OCI-LY7 (cell line): ENCODE measurements at regions not wholly inside any gene's neighbourhood (a gene's known extent, or its start where the extent isn't known, plus 50 kb on each side); places are given as distances from the start of the nearest gene placed in this dataset.
"Not testable (repeated sequence)": the region's sequence is repeated elsewhere in the genome, so short reads cannot be mapped to it uniquely, and the experiment has no call there.

Source experiments
- BruUV-seq: library from RNA; stranded (reverse); fragments of 400-500 nt; replicated peaks from 2 replicates; lab custom pipeline; 2021; lab: Mats Ljungman, UMichigan
- CTCF ChIA-PET: fragments of 300-600 bp; sonication (Branson Sonifier 250); formaldehyde crosslinking; loops from one replicate; lab custom pipeline; 2022; ENCODE audit warnings: antibody characterized with exemption; ENCODE audit not compliant: unreplicated experiment; lab: Charles Lee
- POLR2A ChIA-PET: fragments of 300-600 bp; sonication (Branson Sonifier 250); formaldehyde crosslinking; loops from one replicate; lab custom pipeline; 2022; ENCODE audit warnings: antibody characterized with exemption; lab: Charles Lee
- DNase-seq: peaks from one replicate; pipeline ENCODE4 v3.0.0-alpha.2; 2015; ENCODE audit warnings: low spot score
- H2AFZ ChIP-seq: fragments of 200-600 bp; sonication (generic), shearing (Covaris generic); 2 replicates; pipeline ENCODE4 v1.6.1; 2014; ENCODE audit warnings: mild to moderate bottlenecking, antibody characterized with exemption, low read length, moderate library complexity
- H3K27ac ChIP-seq: fragments of 200-600 bp; sonication (generic); 2 replicates; pipeline ENCODE4 v1.5.1; 2014; ENCODE audit warnings: mixed run types, low read depth, mild to moderate bottlenecking, moderate library complexity, low read length, inconsistent platforms; ENCODE audit not compliant: poor library complexity, severe bottlenecking
- H3K36me3 ChIP-seq: fragments of 200-600 bp; sonication (generic); 2 replicates; pipeline ENCODE4 v1.6.1; 2014; ENCODE audit warnings: mild to moderate bottlenecking, antibody characterized with exemption, low read length, moderate library complexity, mixed read lengths; ENCODE audit not compliant: insufficient read depth
- H3K4me1 ChIP-seq: fragments of 200-600 bp; sonication (generic); 2 replicates; pipeline ENCODE4 v1.5.1; 2014; ENCODE audit warnings: mild to moderate bottlenecking, low read length; ENCODE audit not compliant: insufficient read depth, poor library complexity, severe bottlenecking
- H3K4me2 ChIP-seq: fragments of 200-600 bp; sonication (generic); 2 replicates; pipeline ENCODE4 v1.6.1; 2014; ENCODE audit warnings: mild to moderate bottlenecking, low read length
- H3K4me3 ChIP-seq: fragments of 200-600 bp; sonication (generic); 2 replicates; pipeline ENCODE4 v1.5.1; 2014; ENCODE audit warnings: mild to moderate bottlenecking, low read depth, low read length; ENCODE audit not compliant: poor library complexity, severe bottlenecking
- H3K79me2 ChIP-seq: fragments of 200-600 bp; sonication (generic); 2 replicates; pipeline ENCODE4 v1.6.1; 2016; ENCODE audit warnings: low read depth, mild to moderate bottlenecking, low read length, moderate library complexity, mixed read lengths; ENCODE audit not compliant: insufficient read depth
- H3K9me2 ChIP-seq: fragments of 200-600 bp; sonication (generic); 2 replicates; pipeline ENCODE4 v1.6.1; 2016; ENCODE audit warnings: mild to moderate bottlenecking, low read length, mixed read lengths; ENCODE audit not compliant: insufficient read depth
- H3K9me3 ChIP-seq: fragments of 200-600 bp; sonication (generic); 2 replicates; pipeline ENCODE4 v1.6.1; 2014; ENCODE audit warnings: mild to moderate bottlenecking, mixed run types, low read length, mixed read lengths
- H4K20me1 ChIP-seq: fragments of 200-600 bp; sonication (generic); 2 replicates; pipeline ENCODE4 v1.6.1; 2014; ENCODE audit warnings: mild to moderate bottlenecking, antibody characterized with exemption, low read length, moderate library complexity, mixed read lengths; ENCODE audit not compliant: insufficient read depth
- EZH2phosphoT487 ChIP-seq: fragments of 200-600 bp; sonication (generic); IDR thresholded peaks from 2 replicates; pipeline ENCODE4 v1.6.1; 2018; ENCODE audit warnings: low read depth, borderline replicate concordance, mild to moderate bottlenecking, mixed run types, antibody characterized with exemption, low read length, moderate library complexity, mixed read lengths
- intact Hi-C: fragments of 100-400 bp; cut with micrococcal nuclease; formaldehyde crosslinking; loops from one replicate; pipeline ENCODE4 v1.10.0; 2022; ENCODE audit not compliant: unreplicated experiment
- TF ChIP-seq, protein P1 (sequence below): fragments of 200-600 bp; sonication (generic); conservative IDR thresholded peaks from 2 replicates; pipeline ENCODE4 v1.5.1; 2014; ENCODE audit warnings: mild to moderate bottlenecking, antibody characterized with exemption, low read length, moderate library complexity, mixed read lengths

GRCh38 chr14:105688023-105688351 lies 161.6 kb downstream of the TMEM121 start:
- POLR2A ChIA-PET, H3K9me3 ChIP-seq, H4K20me1 ChIP-seq, CTCF ChIA-PET, H3K36me3 ChIP-seq, H2AFZ ChIP-seq, H3K9me2 ChIP-seq, BruUV-seq: not testable (repeated sequence)
- DNase-seq = peak; percentile 80
- peak overlapping the region; percentile 58 for H3K4me2 ChIP-seq
- peaks cover 81% of the 10 kb centered on the region for H3K4me1 ChIP-seq
- H3K27ac ChIP-seq = peak overlapping the region; percentile 91
- H3K79me2 ChIP-seq = peaks cover 24% of the 10 kb centered on the region; the same call in 1 of the 2 replicates
- intact Hi-C loops = loop anchor here (2.0 kb wide), 1 partner anchor 119 kb away; no protein-coding TSS in a partner anchor
- H3K4me3 ChIP-seq = peak overlapping the region; percentile 3

DNA sequence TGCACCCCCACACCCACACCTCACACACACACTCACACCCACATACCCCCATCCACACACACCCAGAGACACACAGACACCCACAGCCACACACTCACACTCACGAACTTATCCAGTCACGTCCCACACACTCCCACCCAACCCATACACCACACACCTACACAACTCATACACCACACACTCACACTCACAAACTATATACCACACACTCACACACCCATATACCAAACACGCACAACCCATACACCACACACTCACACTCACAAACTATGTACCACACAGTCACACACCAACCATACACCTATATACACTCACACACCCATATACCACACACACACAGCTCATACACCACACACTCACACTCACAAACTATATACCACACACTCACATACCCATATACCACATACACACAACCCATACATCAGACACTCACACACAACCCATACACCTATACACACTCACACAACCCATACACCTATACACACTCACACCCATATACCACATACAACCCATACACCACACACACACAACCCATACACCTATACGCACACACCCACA lies 162.4 kb downstream of the TMEM121 start:
- Histone ChIP-seq H3K4me1 (peaks cover 80% of the 10 kb centered on the region), H3K4me2 (peak overlapping the region; percentile 30), H3K79me2 (peaks cover 26% of the 10 kb centered on the region; the same call in 1 of the 2 replicates), H3K27ac (peak overlapping the region; percentile 90)
- CTCF ChIA-PET, H4K20me1 ChIP-seq, H3K4me3 ChIP-seq, H3K9me2 ChIP-seq, H2AFZ ChIP-seq, POLR2A ChIA-PET, H3K36me3 ChIP-seq, H3K9me3 ChIP-seq: not testable (repeated sequence)
- DNase-seq = peak; percentile 14
- BruUV-seq = TSS peak; percentile 92
- intact Hi-C loops = loop anchor here (2.0 kb wide), 1 partner anchor 120 kb away; no protein-coding TSS in a partner anchor

DNA sequence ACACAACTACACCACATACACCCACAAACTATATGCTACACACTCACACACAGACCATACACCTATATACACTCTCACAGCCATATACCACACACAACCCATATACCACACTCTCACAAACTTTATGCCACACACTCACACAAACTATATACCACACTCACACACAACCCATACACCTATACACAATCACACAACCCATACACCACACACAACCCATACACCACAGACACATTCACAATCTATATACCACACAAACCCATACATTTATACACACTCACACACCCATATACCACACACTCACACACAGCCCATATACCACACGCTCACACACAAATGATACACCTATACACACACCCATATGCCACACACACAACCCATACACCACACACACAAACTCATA lies 163.3 kb downstream of the TMEM121 start:
- no peak for DNase-seq
- Histone ChIP-seq H2AFZ (no peak overlapping the region), H3K9me3 (no peaks in the 10 kb centered on the region; the same call in 1 of the 2 replicates), H3K4me1 (peaks cover 80% of the 10 kb centered on the region), H3K4me2 (no peak overlapping the region), H3K4me3 (no peak overlapping the region), H4K20me1 (no peaks in the 10 kb centered on the region), H3K9me2 (no peaks in the 10 kb centered on the region), H3K79me2 (peaks cover 34% of the 10 kb centered on the region; the same call in 1 of the 2 replicates), H3K27ac (peak overlapping the region; percentile 90), H3K36me3 (no peaks in the 10 kb centered on the region)
- no TSS peak for BruUV-seq
- CTCF ChIA-PET = no interaction called here
- TF ChIP-seq EZH2phosphoT487 = no peak
- TF ChIP-seq, protein P1, sequence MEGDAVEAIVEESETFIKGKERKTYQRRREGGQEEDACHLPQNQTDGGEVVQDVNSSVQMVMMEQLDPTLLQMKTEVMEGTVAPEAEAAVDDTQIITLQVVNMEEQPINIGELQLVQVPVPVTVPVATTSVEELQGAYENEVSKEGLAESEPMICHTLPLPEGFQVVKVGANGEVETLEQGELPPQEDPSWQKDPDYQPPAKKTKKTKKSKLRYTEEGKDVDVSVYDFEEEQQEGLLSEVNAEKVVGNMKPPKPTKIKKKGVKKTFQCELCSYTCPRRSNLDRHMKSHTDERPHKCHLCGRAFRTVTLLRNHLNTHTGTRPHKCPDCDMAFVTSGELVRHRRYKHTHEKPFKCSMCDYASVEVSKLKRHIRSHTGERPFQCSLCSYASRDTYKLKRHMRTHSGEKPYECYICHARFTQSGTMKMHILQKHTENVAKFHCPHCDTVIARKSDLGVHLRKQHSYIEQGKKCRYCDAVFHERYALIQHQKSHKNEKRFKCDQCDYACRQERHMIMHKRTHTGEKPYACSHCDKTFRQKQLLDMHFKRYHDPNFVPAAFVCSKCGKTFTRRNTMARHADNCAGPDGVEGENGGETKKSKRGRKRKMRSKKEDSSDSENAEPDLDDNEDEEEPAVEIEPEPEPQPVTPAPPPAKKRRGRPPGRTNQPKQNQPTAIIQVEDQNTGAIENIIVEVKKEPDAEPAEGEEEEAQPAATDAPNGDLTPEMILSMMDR = no peak
- POLR2A ChIA-PET = no interaction called here
- intact Hi-C loops = loop anchor here (2.0 kb wide), 1 partner anchor 121 kb away; no protein-coding TSS in a partner anchor
